H1 (cell line): ENCODE measurements at regions not wholly inside any gene's neighbourhood (a gene's known extent, or its start where the extent isn't known, plus 50 kb on each side); places are given as distances from the start of the nearest gene placed in this dataset.

ENCODE experiments used
- BRCA1 ChIP-seq: IDR thresholded peaks from 2 replicates; pipeline ENCODE4 v1.6.1; 2012; ENCODE audit warnings: low read depth, low read length, improper control_type of control experiment
- CHD7 ChIP-seq: fragments of 300-600 bp; sonication (generic); IDR thresholded peaks from 2 replicates; pipeline ENCODE4 v1.7.1; 2012; ENCODE audit warnings: low read length, moderate library complexity, mild to moderate bottlenecking, inconsistent platforms; ENCODE audit not compliant: insufficient replicate concordance
- CTCF ChIP-seq, 3 experiments: IDR thresholded peaks; 1 replicate in 2 of 3; 2 replicates in 1 of 3; pipeline versions ENCODE4 v1.5.1 to v1.6.1; 2011; ENCODE audit warnings: low read length in 3 of 3, mild to moderate bottlenecking in 3 of 3, inconsistent platforms in 2 of 3, low read depth in 1 of 3, moderate library complexity in 1 of 3; ENCODE audit not compliant: insufficient read depth in 1 of 3; ENCODE audit errors: control extremely low read depth in 1 of 3
- JUND ChIP-seq: IDR thresholded peaks from 2 replicates; pipeline ENCODE4 v1.6.1; 2011; ENCODE audit warnings: mild to moderate bottlenecking, improper control_type of control experiment, low read length
- MAX ChIP-seq: IDR thresholded peaks from 2 replicates; pipeline ENCODE4 v1.6.1; 2012; ENCODE audit warnings: inconsistent platforms
- POLR2A ChIP-seq, 2 experiments: IDR thresholded peaks; 1 replicate in 1 of 2; 2 replicates in 1 of 2; pipeline ENCODE4 v1.6.1; 2011; ENCODE audit warnings: low read depth in 2 of 2, low read length in 2 of 2, mild to moderate bottlenecking in 2 of 2; ENCODE audit errors: control extremely low read depth in 1 of 2
- SIN3A ChIP-seq, 2 experiments: IDR thresholded peaks in 1 of 2; conservative IDR thresholded peaks in 1 of 2; 2 replicates each; pipeline ENCODE4 v1.6.1; 2011 to 2012; ENCODE audit warnings: low read length in 2 of 2, improper control_type of control experiment in 1 of 2, low read depth in 1 of 2, mild to moderate bottlenecking in 1 of 2
- SP1 ChIP-seq: IDR thresholded peaks from 2 replicates; pipeline ENCODE4 v1.6.1; 2011; ENCODE audit warnings: low read depth, low read length
- TAF1 ChIP-seq: IDR thresholded peaks from 2 replicates; pipeline ENCODE4 v1.6.1; 2011; ENCODE audit warnings: mild to moderate bottlenecking, low read depth, low read length

- TF ChIP-seq TAF1, result no peak
- no peak for TF ChIP-seq POLR2A (IDR thresholded peaks at IDR 0.05; ENCODE audit: control extremely low read depth in 1 of 2, low read depth in 2 of 2, low read length in 2 of 2)
- TF ChIP-seq MAX, result no peak
- TF ChIP-seq JUND, result no peak
- TF ChIP-seq CTCF (IDR thresholded peaks at IDR 0.05; ENCODE audit: control extremely low read depth in 1 of 3, insufficient read depth in 1 of 3, low read depth in 1 of 3, low read length in 3 of 3), result no peak
- TF ChIP-seq BRCA1, result no peak
- no peak for TF ChIP-seq SP1
- TF ChIP-seq SIN3A (conservative IDR thresholded peaks at IDR 0.05 in 1 of 2, IDR thresholded peaks at IDR 0.05 in 1 of 2; ENCODE audit: low read depth in 1 of 2, low read length in 2 of 2), result no peak
- TF ChIP-seq CHD7, result no peak
Measured at GRCh38 chr2:8538531-8538930, 143.3 kb upstream of the ID2 start.
